ENCODE measurements at regions not wholly inside any gene's neighbourhood (a gene's known extent, or its start where the extent isn't known, plus 50 kb on each side); places are given as distances from the start of the nearest gene placed in this dataset.
"Not testable (repeated sequence)": the region's sequence is repeated elsewhere in the genome, so short reads cannot be mapped to it uniquely, and the experiment has no call there.

DNA sequence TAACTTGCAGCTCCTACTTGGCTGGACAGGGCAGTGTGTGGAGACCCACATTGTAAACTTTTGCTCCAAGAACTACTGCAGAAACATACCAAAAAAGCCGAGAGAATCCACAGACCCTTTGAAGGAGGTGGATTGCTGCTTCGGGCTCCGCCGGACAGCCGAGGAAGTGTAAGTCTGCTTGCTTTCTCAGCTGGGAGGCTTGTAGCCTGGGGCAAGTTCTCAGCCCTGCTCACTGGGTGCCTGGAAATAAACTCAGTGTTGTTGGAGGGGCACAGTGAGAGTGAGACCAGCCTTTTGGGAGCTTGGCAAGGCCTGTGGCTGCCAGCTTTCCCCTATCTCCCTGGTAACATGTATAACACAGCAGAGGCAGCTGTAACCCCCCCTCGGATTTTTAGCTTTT, 215.6 kb downstream of the SYK start:
- no peak for DNase-seq (ENCODE audit: extremely low read depth, low read depth)

DNA sequence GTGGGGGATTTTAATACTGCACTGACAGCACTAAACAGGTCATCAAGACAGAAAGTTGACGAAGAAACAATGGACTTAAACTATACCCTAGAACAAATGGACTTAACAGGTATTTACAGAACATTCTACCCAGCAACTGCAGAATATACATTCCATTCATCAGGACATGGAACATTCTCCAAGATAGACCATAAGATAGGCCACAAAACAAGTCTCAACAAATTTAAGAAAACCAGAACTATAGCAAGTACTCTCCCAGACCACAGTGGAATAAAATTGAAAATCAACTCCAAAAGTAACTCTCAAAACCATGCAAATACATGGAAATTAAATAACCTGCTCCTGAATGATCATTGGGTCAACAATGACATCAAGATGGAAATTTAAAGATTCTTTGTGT, 218.3 kb downstream of the SYK start:
- DNase-seq (ENCODE audit: extremely low read depth, low read depth), result not testable (repeated sequence)

DNA sequence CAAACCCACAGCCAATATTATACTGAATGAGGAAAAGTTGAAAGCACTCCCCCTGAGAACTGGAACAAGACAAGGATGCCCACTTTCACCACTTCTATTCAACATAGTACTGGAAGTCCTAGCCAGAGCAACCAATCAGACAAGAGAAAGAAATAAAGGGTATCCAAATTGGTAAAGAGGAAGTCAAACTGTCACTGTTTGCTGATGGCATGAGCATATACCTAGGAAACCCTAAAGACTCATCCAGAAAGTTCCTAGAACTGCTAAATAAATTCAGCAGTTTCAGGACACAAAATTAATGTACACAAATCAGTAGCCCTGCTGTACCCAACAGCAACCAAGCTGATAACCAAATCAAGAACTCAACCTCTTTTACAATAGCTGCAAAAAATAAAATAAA, 220.0 kb downstream of the SYK start:
- not testable (repeated sequence) for DNase-seq (ENCODE audit: extremely low read depth, low read depth)

DNA sequence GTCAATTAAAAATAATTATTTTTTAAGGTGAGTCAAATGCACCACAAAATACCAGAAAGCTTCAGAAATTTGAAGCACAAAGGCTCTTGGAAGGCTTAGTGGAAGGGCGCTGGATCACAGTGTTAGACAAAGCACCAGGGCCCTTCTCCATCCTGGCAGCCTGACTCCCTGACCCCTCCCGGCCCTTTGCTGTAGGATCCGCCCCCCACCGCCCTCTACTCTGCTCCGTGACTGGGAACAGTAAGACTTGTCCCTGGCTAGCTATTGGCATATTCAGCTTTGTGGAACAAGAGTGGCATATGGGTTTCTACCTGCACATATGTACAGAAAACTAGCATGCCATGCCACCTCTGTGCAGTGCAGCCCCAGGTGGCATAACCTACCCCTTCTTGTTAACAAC, 222.1 kb downstream of the SYK start:
- no peak for DNase-seq (ENCODE audit: extremely low read depth, low read depth)

DNA sequence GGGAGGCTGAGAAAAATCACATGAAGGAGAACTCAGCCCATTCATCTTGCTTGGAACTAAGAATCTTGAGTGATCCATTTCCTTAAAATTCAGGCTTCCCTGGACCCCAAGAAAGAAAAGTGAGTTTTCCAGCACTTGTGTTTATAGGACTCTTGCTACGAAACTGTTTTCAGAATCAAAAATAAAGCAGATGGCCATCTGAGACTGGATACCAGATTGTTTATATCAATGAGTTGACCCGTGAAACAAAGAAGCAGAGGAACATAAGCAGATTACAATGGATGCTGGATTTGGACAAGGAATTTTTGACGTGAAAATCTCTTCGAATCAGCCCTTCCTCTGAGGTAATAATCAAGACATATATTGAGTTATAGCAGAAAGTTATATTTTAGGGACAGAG, 223.2 kb downstream of the SYK start:
- no peak for DNase-seq (ENCODE audit: extremely low read depth, low read depth)

DNA sequence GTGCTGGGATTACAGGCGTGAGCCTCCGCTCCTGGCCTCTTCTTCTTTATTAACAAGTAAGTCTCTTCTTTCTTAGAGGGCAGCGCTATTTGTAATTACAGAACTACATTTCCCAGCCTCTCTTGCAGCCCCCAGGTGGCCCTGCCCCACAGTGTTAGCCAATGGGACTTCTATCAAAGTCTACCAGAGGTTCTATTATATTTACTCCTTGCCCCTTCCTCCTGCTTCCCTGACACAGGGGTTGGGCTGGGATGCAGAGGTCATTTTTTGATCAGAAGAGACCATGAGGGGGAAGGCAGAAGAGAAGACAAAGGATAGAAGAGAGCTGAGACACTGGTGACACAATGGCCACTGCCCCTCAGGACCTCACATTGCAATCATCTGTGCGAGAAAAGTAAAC, 224.2 kb downstream of the SYK start:
- no peak for DNase-seq (ENCODE audit: extremely low read depth, low read depth)

DNA sequence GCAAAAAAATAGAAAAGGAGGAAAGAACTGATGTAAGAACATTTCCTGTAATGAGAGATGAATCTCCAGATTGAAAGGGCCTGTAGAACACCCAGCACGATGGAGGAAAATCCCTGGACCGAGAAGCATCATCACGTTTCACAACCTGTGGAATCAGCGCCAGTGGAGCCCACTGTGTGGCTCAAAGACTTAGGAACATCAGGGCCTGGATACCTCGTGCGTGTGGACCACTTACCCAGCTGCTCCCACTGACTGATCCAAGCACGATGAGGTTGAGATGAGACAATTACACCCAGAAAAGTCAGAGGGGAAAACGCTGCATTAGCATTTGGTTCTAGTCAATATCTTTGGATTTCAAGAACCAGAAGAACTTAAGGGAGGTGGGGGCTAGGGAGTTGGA, 224.6 kb downstream of the SYK start:
- DNase-seq (ENCODE audit: extremely low read depth, low read depth), result no peak

DNA sequence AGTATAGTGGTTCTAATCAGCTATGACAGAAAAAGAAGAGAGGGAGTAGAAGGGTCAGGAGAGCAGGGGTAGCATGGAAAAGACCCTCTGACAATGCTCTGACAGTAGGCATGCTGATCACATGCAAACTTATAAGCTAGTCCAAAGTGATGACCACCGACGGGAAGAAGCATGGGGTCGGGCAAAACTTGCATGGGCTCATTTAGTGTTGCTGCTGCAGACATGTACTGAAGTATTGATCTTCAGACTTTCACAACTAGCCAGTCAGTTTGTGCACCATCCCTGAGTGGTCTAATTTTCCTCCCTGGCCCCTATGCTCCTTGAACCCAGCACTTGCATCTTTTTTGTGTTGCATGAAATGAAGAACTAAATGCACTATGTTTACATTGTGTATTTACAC, 225.4 kb downstream of the SYK start:
- no peak for DNase-seq (ENCODE audit: extremely low read depth, low read depth)

DNA sequence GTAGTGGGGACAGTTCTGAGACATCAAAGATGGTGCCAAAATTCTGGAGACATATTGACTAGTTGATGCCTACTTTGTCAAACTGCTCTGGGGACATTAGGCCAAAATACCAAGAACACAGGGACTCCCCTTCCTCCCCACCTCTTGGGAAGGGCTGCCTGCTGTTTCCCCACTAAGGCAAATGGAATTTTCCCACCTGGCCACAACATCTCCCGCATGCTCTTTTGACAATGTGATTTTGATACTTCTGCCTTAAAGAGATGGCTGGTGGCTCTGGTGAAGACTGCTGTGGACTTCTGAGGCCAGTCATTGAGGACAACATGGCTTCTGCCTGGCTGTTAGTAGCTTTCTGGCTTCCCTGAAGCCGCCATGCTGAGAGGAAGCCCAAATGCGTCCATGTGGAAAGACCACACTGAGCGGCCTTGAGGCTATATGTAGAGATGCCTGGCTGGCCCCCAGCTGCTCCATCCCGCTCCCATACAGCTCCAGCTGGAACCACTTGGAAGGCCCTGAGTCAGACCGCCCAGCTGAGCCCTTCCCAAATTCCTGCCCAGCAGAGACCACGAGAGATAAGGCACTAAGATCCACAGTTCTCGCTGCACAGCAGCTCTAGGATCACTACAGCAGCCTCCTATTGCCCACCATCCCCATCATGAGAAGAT, 226.7 kb downstream of the SYK start:
- DNase-seq (ENCODE audit: extremely low read depth, low read depth), result no peak

DNA sequence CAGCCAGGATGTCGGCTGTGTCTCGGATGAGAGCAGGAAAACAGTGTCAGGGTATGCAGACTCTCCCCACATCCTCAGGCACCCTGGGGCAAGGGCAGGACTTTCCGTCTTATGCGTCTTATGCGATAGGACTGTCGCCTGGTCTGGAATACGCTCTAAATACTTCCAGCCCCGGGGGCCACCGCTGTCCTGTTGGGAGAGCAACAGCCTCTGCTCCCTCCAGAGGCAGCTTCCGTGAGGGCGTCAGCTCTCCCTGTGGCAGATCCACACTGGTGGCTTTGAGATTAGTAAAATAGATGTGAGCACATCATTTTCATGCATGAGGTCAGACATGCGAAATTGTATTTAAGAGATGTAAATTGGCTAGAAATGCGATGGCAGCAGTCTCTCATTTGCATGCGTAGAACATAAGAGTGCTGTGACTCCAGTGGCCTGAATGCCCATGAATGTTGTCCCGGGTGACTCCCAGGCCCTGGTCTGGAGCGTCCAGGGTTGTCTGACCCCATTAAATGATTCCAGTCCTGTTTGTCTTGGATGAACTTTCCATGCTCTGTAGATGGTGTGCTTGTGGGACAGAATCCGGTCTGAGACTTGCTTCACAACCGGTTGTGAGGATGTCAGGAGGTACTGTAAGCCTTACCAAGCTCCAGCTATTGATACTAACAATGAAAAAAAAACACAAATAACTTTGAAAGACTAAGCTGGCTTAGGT, 228.2 kb downstream of the SYK start:
- no peak for DNase-seq (ENCODE audit: extremely low read depth, low read depth)

DNA sequence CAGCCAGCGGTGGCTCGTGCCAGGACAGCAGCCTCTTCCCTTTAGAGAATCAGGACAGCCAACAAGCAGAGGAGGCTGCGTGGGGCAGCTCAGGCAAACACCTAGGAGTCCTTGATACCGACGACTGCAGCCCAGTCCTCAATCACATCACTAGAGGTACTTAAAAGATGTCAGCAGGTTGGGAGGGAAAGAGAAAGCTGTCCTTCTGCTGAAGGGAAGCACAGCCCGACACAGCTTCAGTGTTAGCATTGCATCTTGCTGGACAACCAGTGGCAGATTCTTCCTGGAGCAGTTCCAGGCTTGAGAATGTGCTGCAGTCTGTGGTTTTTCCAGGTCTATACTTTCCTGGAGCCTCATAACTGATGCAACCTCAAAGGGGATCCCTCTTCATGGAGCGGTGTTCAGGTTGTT, 230.5 kb downstream of the SYK start:
- no peak for DNase-seq (ENCODE audit: extremely low read depth, low read depth)

DNA sequence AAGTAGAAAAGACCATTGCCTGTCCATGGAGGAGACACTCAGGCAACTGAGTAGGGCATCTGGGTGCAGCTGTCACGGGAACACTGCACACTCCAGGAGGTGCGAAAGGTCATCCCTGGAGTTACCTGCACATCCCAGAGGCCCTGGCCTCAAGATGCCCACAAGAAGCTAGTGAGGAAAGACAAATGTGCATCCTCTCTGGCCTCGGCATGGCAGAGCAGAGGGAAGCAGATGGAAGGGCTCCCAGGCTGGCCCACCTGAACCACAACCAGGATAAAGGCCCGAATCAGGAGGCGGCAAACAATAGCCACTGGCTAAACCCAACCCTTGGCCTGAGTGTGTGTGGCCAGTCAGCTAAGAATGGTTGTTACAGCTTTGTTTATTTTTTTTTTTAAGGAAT, 231.7 kb downstream of the SYK start:
- DNase-seq (ENCODE audit: extremely low read depth, low read depth), result no peak

DNA sequence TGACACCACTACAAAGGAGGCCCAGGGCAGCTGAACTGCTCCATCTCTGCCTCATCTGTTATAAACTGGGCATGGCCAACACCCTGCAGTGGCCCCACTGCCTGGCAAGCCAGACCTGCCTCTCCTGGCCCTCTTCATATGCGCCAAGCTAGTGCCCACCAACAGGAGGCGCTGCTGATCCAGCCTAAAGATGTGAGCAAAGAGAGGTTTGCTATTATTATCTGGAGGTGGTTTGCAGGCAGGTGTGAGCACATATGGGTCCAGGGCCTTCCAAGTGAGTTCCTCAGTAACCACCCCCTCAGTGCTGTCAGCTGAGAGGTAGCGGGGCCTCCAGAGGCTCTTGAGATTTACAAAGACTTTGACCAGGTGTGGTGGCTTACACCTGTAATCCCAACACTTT, 232.2 kb downstream of the SYK start:
- DNase-seq (ENCODE audit: extremely low read depth, low read depth), result peak; percentile 12

DNA sequence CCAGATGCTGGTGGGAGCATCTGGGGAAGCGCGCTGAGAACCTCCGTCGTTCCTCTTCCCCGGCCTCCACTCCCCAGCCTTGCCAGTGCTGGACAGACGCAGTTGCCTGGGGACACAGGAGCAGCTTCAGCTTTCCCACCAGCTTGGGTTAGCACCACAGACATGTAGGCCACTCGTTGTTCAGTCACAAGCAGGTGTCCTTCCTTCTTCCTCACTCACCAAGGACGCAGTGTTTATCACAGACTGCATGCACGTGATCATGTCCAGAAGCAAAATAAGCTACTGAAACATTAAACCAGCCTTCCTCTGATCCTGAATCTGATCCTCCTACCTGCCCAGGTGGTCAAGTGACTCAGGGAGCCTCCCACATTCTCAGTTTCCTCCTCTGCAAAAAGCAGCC, 232.9 kb downstream of the SYK start:
- no peak for DNase-seq (ENCODE audit: extremely low read depth, low read depth)

DNA sequence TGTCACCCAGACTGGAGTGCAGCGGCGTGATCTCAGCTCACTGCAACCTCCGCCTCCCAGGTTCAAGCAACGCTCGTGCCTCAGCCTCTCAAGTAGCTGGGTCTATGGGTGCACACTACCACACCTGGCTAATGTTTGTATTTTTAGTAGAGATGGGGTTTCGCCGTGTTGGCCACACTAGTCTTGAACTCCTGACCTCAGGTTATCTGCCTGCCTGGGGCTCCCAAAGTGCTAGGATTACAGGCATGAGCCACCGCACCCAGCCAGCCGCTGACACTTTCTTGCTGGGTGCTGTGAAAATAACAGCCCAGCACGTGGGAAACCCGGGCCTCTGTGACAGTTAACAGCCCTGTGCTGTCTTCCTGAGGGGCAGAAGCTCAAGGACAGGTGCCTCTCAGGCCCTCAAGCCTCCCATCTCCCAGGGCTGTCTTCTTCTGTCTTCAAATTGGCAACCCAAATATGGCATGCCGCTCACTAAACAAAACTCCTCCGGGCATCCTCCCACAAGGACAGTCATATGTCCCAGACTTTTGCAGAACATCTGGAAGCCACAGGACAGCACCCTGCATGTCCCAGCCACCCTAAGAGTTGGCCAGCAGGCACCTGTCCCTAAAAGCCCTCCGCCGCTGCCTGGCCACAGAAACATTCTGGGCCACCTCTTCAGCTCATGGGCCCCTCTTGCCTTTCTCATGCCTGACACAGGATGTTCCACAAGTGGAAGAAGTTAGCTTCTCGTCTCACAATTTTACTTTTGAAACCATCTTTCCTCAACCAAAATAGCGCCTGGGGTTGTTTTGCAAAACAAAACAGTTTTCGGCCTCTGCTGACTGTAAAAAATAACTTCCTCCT, 233.6 kb downstream of the SYK start:
- DNase-seq (ENCODE audit: extremely low read depth, low read depth), result no peak

DNA sequence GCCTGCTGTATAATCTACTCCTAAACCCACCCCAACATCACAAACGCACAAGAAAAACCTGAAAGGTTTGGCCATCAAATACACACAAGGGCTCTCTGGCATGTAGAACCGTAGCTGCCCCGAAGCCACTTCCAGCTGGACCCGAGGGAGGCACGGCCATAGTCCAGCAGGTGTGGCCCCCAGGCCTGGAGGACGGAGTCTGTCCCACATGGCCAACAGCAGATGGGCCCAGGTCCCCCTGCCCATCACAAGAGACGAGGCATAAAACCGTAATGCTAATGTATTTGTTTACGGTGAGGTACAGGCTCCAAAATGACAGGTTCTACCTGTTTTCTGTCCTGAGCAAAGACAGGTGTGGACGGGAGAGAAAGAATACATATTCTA, 234.2 kb downstream of the SYK start:
- DNase-seq (ENCODE audit: extremely low read depth, low read depth), result no peak

DNA sequence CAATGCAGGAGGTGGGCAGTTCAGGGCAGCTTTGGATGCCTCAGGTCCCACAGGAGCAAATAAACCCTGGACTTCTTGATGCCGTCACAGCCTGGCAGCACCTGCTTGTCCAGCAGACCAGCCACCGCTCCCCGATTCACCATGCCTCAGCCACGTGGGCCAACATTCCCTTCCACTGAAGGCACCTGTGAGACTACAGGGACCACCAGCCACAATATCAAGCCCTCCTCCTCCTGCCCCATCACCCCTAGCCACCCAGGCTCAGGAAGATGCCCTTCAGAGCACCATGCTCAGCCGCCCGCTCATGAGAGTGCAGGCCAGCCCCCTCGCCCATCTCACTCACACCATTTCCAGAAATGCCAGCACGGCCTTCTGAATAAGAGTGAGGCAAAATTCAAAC, 234.7 kb downstream of the SYK start:
- DNase-seq (ENCODE audit: extremely low read depth, low read depth), result no peak

DNA sequence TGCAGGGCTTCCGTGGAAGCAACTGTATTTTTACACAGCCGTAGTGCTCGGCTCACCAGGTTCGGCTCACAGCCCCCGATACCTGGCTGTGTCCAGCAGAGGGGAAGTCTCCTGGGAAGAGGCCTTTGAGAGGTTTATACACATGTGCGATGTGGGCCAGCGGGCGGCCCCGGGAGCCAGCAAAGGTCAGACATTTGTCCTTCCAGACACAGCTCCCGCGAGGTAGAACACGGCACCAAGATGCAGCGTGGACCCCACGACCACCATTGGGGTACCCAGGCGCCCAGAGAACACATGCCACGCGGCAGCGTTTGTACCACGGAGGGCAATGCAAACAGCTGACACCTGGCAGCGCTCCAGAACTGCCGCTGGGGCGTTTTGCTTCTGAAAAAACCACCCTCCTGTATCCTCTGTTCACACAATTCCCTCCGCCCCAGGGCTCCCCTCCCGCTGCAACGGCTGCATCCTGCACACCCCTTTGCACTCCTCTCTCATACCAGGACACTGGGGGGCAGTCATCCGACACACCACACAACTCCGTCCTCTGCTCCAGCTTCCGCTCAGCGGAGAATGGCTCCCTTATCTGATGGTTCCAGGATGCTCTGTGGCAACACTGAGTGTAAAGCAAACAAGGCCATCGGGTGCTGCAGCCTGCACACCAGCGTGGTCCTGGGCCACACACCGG, 235.3 kb downstream of the SYK start:
- peak; percentile 83 for DNase-seq (ENCODE audit: extremely low read depth, low read depth)

DNA sequence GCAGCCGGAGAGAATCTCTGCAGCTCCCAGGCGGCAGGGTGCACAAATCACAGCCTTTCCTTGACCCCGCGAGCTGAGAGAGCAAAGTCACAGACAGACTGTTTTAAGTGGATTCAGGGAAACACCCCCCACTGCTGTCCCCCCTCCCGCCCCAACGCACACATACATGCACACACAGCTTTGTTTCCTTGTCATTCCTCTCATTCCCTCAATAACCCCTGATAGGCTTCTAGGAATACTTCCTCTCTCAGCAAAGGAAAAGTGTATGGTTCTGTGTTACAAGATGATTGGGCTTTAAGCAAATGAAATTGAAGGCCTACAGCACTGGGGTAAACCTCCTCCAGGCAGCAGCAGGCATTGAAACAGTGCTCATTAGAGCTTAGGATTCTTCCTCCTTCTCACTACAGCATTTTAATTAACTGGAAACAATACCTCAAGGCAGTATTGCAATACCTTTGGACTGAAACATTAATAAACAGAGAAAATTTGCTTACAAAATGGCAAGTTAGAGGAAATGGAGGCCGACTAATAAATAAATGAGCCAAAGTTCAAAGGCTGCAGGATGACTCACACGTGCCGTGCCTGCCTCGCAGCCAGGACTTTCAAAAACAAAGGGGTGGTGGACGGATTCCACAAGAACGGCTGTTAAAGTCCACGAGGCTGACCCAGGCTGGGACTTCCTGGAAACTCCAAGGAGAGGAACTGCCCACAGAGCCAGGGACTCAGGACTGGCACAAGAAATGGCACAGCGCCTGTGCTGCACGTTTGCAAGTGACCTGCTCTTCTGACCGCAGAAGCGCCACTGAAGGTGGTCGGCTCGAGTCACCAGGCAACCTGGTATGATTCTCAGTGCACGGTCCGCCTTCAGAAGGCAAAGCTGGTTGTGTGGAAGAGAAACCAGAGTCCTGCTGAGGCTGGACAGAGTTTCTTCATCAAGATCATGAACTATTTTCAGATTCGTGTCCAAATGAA, 236.2 kb downstream of the SYK start:
- DNase-seq (ENCODE audit: extremely low read depth, low read depth), result no peak

DNA sequence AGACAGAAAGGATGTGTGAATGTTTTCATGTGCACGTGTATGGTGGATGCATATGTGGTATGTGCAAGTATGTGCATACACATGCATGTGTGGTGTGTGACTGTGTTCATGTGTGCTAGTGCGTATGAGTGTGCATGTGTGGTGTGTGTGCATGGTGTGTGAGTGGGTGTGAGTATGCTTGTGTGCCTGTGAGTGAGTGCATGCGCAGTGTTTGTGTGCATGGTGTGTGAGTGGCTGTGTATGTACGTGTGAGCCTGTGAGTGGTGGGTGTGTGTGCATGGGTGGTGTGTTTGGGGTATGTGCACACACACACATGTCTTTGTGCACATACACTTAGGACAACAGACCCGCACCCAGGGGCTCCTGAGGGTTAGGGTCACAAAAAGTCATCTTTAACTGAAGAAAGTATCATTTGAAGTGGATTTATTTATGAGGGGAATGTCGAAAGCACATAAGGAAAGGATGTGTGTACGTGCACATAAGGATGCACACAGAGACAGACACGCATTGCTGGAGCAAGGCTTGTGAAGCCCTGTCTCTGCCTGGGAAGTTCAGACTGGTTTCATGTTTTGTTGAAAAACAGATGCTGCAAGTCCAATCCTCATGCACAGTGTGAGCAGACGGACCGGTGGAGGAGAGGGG, 237.0 kb downstream of the SYK start:
- DNase-seq (ENCODE audit: extremely low read depth, low read depth), result no peak

All from NCI-H460 (cell line).